ENCODE measurements at regions not wholly inside any gene's neighbourhood (a gene's known extent, or its start where the extent isn't known, plus 50 kb on each side); places are given as distances from the start of the nearest gene placed in this dataset.

GRCh38 chr3:70635301-70635700 lies 322.9 kb upstream of the MDFIC2 start:
- no peak for TF ChIP-seq CTCF (IDR thresholded peaks at IDR 0.05)
- no peak for TF ChIP-seq POLR2AphosphoS5 (IDR thresholded peaks at IDR 0.05)
- no peak for TF ChIP-seq POLR2A (IDR thresholded peaks at IDR 0.05)
